GM10248 (cell line): ENCODE measurements at regions not wholly inside any gene's neighbourhood (a gene's known extent, or its start where the extent isn't known, plus 50 kb on each side); places are given as distances from the start of the nearest gene placed in this dataset.

Experiments
- CTCF ChIA-PET: fragments of 300-600 bp; sonication (Branson Sonifier 250); formaldehyde crosslinking; extraction: SDS; loops from one replicate; lab custom pipeline; 2021; ENCODE audit warnings: antibody characterized with exemption; lab: Yijun Ruan, JAX
- POLR2A ChIA-PET: fragments of 350-650 bp; sonication (Branson Sonifier 250); formaldehyde crosslinking; extraction: SDS; loops from one replicate; lab custom pipeline; 2020; ENCODE audit warnings: antibody characterized with exemption; lab: Yijun Ruan, JAX
- DNase-seq: peaks from one replicate; pipeline ENCODE4 v3.0.0; 2012; ENCODE audit errors: extremely low spot score
- CTCF ChIP-seq: IDR thresholded peaks from 2 replicates; pipeline ENCODE4 v1.5.1; 2012; ENCODE audit warnings: mild to moderate bottlenecking, low read depth; ENCODE audit errors: extremely low read depth, missing control alignments, control extremely low read depth

- POLR2A ChIA-PET: no interaction called here
- TF ChIP-seq CTCF: no peak
- no peak for DNase-seq
- CTCF ChIA-PET: interaction anchor here (1.2 to 7.1 kb wide), 3 partner anchors 425 to 434 kb away, joined by 5 to 88 read pairs (median 61); no protein-coding TSS in a partner anchor
Measured at GRCh38 chr5:146967646-146968045, 89.1 kb upstream of the PPP2R2B start.

DNA sequence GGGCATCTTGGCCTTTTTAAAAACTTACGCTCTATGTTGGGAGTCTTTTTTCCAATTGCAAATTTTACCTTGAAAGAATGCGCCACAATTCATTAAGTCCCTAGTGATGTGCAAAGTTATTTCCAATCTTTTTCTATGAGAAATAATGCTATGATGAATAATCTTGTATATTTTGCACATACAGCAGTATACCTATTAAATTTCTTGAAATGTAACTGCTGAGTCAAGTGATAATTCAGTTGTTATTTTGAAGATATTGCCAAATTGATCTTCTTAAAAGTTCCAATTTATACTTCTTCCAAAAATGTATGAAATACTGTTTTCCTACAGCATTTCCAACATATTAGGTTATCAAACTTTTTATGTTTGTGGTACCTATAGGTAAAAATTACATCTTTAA is 92.8 kb upstream of the PPP2R2B start:
- TF ChIP-seq CTCF: no peak
- CTCF ChIA-PET: no interaction called here

DNA sequence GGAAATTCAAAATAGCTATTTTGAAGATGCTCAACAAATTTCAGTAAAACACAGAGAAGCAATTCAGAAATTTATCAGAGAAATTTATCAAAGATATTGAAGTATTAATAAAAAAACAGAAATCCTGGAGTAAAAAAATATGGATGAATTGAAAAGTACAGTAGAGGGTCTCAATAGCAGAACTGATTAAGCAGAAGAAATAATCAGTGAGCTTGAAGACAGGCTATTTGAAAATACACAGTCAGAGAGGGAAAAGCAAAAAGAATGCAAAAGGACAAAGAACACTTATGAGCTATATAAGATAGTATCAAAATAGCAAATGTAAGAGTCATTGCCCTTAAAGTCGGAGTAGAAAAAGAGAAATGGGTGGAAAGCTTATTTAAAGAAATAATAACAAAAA is 107.9 kb upstream of the PPP2R2B start:
- POLR2A ChIA-PET: no interaction called here
- CTCF ChIA-PET: interaction anchor here (1.1 kb wide), 1 partner anchor 20 kb away, joined by 3 read pairs; no protein-coding TSS in a partner anchor
- no peak for TF ChIP-seq CTCF
- no peak for DNase-seq

More for the DNA sequence above, 92.8 kb upstream of the PPP2R2B start:
- POLR2A ChIA-PET: no interaction called here
- no peak for DNase-seq

DNA sequence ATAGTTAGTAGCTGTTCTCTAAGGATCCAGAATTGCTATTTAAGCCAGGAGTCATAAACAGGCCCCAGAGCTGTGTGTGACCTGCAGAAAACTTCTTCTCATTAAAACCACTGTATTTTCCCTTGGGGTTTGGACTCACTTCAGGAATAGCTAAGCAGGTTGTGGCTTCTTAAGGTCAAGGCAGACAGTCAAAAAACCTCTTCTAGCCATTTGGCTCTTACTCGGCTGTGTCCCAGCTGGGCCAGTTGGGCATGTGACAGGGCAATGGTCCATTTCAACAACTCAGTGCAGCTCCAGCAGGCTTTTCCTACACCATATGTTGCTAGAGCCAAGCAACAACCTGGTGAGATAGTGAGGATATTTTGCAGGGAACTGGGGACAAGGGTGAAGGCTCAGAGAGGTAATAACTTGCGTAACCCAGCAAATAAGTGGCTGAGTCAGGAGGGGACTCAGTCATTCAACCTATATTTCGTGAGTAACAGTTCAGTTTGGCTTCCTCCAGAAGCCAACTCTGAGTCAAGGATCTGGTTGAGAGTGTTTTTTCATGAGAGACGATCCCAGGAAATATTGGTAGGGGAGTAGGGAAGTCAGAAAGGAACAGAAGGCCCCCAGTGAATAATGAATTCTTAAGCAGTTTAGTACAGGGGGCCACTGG is 115.4 kb upstream of the PPP2R2B start:
- TF ChIP-seq CTCF: no peak
- DNase-seq: no peak
- ChIA-PET POLR2A (no interaction called here), CTCF (interaction anchor here (1.2 kb wide), 1 partner anchor 220 kb away, joined by 3 read pairs; no protein-coding TSS in a partner anchor)

DNA sequence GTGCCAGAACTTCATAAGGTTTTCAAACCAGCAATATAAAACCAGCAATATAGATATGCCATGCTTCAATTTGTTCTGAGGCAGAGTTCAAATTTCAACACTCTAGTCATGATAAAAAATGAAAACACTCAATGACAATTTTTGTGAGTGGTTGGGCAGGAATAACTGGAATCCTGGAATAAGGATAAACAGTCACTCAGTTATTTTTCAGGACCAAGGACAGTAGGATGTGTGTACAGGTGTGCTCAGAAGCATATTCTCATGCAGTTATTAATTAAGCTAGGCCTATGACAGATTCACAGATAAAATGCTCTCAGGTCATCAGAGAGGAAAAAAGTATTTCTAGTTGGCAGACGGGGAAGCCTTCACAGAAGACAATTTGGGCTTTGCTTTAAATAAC is 117.3 kb upstream of the PPP2R2B start:
- TF ChIP-seq CTCF: no peak
- ChIA-PET CTCF (no interaction called here), POLR2A (no interaction called here)
- DNase-seq: no peak

GRCh38 chr5:147015405-147015804 is 136.8 kb upstream of the PPP2R2B start:
- no peak for DNase-seq
- ChIA-PET CTCF (no interaction called here), POLR2A (no interaction called here)
- no peak for TF ChIP-seq CTCF
